ENCODE measurements at regions not wholly inside any gene's neighbourhood (a gene's known extent, or its start where the extent isn't known, plus 50 kb on each side); places are given as distances from the start of the nearest gene placed in this dataset.

GRCh38 chr2:13628122-13628521 lies 911.4 kb downstream of the TRIB2 start:
- H3K27me3 ChIP-seq (ENCODE audit: insufficient read depth, poor library complexity, severe bottlenecking) = no peaks in the 10 kb centered on the region

GRCh38 chr2:13638181-13638580 lies 921.4 kb downstream of the TRIB2 start:
- Histone ChIP-seq H3K27ac (replicated peaks) (no peak overlapping the region), H3K27me3 (ENCODE audit: insufficient read depth, poor library complexity, severe bottlenecking) (no peaks in the 10 kb centered on the region), H3K4me3 (replicated peaks; ENCODE audit: insufficient read depth, low read length) (no peak overlapping the region)
- no peak for DNase-seq (ENCODE audit: low read depth in 1 of 2, low spot score in 1 of 2)
- TF ChIP-seq, protein P1, sequence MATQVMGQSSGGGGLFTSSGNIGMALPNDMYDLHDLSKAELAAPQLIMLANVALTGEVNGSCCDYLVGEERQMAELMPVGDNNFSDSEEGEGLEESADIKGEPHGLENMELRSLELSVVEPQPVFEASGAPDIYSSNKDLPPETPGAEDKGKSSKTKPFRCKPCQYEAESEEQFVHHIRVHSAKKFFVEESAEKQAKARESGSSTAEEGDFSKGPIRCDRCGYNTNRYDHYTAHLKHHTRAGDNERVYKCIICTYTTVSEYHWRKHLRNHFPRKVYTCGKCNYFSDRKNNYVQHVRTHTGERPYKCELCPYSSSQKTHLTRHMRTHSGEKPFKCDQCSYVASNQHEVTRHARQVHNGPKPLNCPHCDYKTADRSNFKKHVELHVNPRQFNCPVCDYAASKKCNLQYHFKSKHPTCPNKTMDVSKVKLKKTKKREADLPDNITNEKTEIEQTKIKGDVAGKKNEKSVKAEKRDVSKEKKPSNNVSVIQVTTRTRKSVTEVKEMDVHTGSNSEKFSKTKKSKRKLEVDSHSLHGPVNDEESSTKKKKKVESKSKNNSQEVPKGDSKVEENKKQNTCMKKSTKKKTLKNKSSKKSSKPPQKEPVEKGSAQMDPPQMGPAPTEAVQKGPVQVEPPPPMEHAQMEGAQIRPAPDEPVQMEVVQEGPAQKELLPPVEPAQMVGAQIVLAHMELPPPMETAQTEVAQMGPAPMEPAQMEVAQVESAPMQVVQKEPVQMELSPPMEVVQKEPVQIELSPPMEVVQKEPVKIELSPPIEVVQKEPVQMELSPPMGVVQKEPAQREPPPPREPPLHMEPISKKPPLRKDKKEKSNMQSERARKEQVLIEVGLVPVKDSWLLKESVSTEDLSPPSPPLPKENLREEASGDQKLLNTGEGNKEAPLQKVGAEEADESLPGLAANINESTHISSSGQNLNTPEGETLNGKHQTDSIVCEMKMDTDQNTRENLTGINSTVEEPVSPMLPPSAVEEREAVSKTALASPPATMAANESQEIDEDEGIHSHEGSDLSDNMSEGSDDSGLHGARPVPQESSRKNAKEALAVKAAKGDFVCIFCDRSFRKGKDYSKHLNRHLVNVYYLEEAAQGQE (IDR thresholded peaks at IDR 0.05; ENCODE audit: insufficient replicate concordance, low read depth) = no peak
- no peak for TF ChIP-seq CTCF (IDR thresholded peaks at IDR 0.05; ENCODE audit: insufficient read depth, low read length)
- TF ChIP-seq SPI1 (IDR thresholded peaks at IDR 0.05; ENCODE audit: borderline replicate concordance, low read depth) = no peak
- no peak for TF ChIP-seq GABPA (IDR thresholded peaks at IDR 0.05; ENCODE audit: low read depth)
- no peak for TF ChIP-seq POLR2AphosphoS5 (IDR thresholded peaks at IDR 0.05; ENCODE audit: low read depth)

More at GRCh38 chr2:13628122-13628521, 911.4 kb downstream of the TRIB2 start:
- TF ChIP-seq POLR2AphosphoS5 (IDR thresholded peaks at IDR 0.05; ENCODE audit: low read depth) (no peak), SPI1 (IDR thresholded peaks at IDR 0.05; ENCODE audit: borderline replicate concordance, low read depth) (no peak), CTCF (IDR thresholded peaks at IDR 0.05; ENCODE audit: insufficient read depth, low read length) (no peak), GABPA (IDR thresholded peaks at IDR 0.05; ENCODE audit: low read depth) (no peak)
- TF ChIP-seq, protein P1 (IDR thresholded peaks at IDR 0.05; ENCODE audit: insufficient replicate concordance, low read depth) = no peak
- Histone ChIP-seq H3K4me3 (replicated peaks; ENCODE audit: insufficient read depth, low read length) (no peak overlapping the region), H3K27ac (replicated peaks) (no peak overlapping the region)
- DNase-seq (ENCODE audit: low read depth in 1 of 2, low spot score in 1 of 2) = no peak

DNA sequence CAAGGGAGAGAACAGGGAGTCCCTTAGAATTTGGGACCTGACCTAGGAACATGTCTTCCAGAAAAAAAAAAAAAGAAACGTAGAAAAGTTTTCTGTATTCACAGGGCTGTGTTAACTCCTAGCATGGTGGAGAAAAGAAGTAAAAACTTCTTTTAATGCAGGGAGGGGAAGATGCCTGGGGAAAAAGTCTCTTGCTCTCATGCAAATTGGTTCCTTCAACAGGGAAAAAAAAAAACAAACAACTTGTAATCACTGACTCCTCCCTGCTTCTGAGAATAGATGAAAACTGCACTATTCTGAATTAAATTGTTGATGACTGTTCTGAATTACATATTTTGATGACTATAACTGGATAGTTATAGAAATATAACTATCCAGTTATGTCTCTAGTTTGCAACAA lies 933.2 kb downstream of the TRIB2 start:
- TF ChIP-seq, protein P1 (IDR thresholded peaks at IDR 0.05; ENCODE audit: insufficient replicate concordance, low read depth) = no peak
- TF ChIP-seq CTCF (IDR thresholded peaks at IDR 0.05; ENCODE audit: insufficient read depth, low read length) = no peak
- no peak for TF ChIP-seq GABPA (IDR thresholded peaks at IDR 0.05; ENCODE audit: low read depth)
- TF ChIP-seq POLR2AphosphoS5 (IDR thresholded peaks at IDR 0.05; ENCODE audit: low read depth) = no peak
- no peak for TF ChIP-seq SPI1 (IDR thresholded peaks at IDR 0.05; ENCODE audit: borderline replicate concordance, low read depth)
- DNase-seq (ENCODE audit: low read depth in 1 of 2, low spot score in 1 of 2) = no peak

More for the DNA sequence above, 933.2 kb downstream of the TRIB2 start:
- H3K27ac ChIP-seq (replicated peaks) = no peak overlapping the region
- no peak overlapping the region for H3K4me3 ChIP-seq (replicated peaks; ENCODE audit: insufficient read depth, low read length)
- H3K27me3 ChIP-seq (ENCODE audit: insufficient read depth, poor library complexity, severe bottlenecking) = no peaks in the 10 kb centered on the region
